ENCODE measurements at regions not wholly inside any gene's neighbourhood (a gene's known extent, or its start where the extent isn't known, plus 50 kb on each side); places are given as distances from the start of the nearest gene placed in this dataset.

DNA sequence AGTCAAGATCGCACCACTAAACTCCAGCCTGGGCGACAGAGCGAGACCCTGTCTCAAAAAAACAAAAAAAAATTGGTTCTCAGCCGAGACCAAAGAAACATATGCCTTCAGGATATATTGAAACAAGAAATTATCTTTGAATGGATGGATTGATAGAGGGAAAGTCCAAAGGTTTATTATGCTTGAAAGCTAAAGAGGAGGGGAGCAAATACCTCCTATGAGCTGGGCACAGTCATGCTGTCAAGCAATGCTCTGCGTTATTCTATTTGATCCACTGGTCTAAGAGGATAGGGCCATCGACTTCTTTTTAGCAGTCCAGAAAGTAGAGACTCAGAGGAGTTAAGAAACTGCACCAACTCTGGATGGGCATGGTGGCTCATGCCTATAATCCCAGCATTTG, 85.9 kb upstream of the SLC34A2 start:
- ChIA-PET CTCF (no interaction called here), POLR2A (ENCODE audit: low non-redundant PET) (no interaction called here)
- no peak for TF ChIP-seq EZH2 (IDR thresholded peaks at IDR 0.05; ENCODE audit: borderline replicate concordance, low read depth, low read length, poor library complexity, severe bottlenecking)
- TF ChIP-seq, protein P1, sequence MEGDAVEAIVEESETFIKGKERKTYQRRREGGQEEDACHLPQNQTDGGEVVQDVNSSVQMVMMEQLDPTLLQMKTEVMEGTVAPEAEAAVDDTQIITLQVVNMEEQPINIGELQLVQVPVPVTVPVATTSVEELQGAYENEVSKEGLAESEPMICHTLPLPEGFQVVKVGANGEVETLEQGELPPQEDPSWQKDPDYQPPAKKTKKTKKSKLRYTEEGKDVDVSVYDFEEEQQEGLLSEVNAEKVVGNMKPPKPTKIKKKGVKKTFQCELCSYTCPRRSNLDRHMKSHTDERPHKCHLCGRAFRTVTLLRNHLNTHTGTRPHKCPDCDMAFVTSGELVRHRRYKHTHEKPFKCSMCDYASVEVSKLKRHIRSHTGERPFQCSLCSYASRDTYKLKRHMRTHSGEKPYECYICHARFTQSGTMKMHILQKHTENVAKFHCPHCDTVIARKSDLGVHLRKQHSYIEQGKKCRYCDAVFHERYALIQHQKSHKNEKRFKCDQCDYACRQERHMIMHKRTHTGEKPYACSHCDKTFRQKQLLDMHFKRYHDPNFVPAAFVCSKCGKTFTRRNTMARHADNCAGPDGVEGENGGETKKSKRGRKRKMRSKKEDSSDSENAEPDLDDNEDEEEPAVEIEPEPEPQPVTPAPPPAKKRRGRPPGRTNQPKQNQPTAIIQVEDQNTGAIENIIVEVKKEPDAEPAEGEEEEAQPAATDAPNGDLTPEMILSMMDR (conservative IDR thresholded peaks at IDR 0.05; ENCODE audit: low read depth, low read length), result no peak
- BruUV-seq (replicated peaks), result no TSS peak
- no peaks in the 10 kb centered on the region for H3K27me3 ChIP-seq (replicated peaks; ENCODE audit: insufficient read depth, low read depth, low read length, poor library complexity)
- H3K9me3 ChIP-seq (ENCODE audit: low read depth, low read length, poor library complexity, severe bottlenecking), result no peaks in the 10 kb centered on the region
- no peak for DNase-seq (ENCODE audit: low spot score)
- intact Hi-C loops (cut with micrococcal nuclease; ENCODE audit: unreplicated experiment), result no loop called here
- H3K27ac ChIP-seq (ENCODE audit: low read depth, low read length, poor library complexity, severe bottlenecking), result no peak overlapping the region
- no peaks in the 10 kb centered on the region for H3K4me1 ChIP-seq (ENCODE audit: insufficient read depth, low read length, poor library complexity, severe bottlenecking)
- H3K4me3 ChIP-seq (ENCODE audit: low read depth, low read length, poor library complexity, severe bottlenecking), result no peak overlapping the region
- no peaks in the 10 kb centered on the region for H3K36me3 ChIP-seq (ENCODE audit: insufficient read depth, low read length, poor library complexity, severe bottlenecking)

DNA sequence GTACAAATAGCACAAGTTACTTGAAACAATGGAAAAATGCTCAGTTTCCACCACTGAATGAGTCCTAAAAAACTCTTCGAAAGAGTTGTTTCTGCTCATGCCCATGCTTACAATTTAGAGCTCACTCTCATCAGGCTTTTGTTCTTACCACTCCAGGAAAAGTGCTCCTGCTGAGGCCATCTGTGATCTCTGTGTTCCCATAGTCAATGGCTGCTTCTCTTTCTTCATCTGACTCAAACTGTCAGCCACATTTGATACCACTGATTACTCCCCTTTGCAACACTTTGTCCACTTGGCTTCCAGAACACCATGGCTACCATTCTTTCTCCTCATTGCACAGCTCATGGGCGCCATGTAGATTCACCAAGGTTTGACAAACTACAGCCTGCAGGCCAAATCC, 80.0 kb upstream of the SLC34A2 start:
- CTCF ChIA-PET, result no interaction called here
- POLR2A ChIA-PET (ENCODE audit: low non-redundant PET), result no interaction called here
- BruUV-seq (replicated peaks), result no TSS peak
- no peak for DNase-seq (ENCODE audit: low spot score)
- no peaks in the 10 kb centered on the region for H3K4me1 ChIP-seq (ENCODE audit: insufficient read depth, low read length, poor library complexity, severe bottlenecking)
- H3K36me3 ChIP-seq (ENCODE audit: insufficient read depth, low read length, poor library complexity, severe bottlenecking), result no peaks in the 10 kb centered on the region
- intact Hi-C loops (cut with micrococcal nuclease; ENCODE audit: unreplicated experiment), result no loop called here
- H3K4me3 ChIP-seq (ENCODE audit: low read depth, low read length, poor library complexity, severe bottlenecking), result no peak overlapping the region
- no peaks in the 10 kb centered on the region for H3K27me3 ChIP-seq (replicated peaks; ENCODE audit: insufficient read depth, low read depth, low read length, poor library complexity)
- TF ChIP-seq EZH2 (IDR thresholded peaks at IDR 0.05; ENCODE audit: borderline replicate concordance, low read depth, low read length, poor library complexity, severe bottlenecking), result no peak
- TF ChIP-seq, protein P1 (conservative IDR thresholded peaks at IDR 0.05; ENCODE audit: low read depth, low read length), result no peak
- no peak overlapping the region for H3K27ac ChIP-seq (ENCODE audit: low read depth, low read length, poor library complexity, severe bottlenecking)
- no peaks in the 10 kb centered on the region for H3K9me3 ChIP-seq (ENCODE audit: low read depth, low read length, poor library complexity, severe bottlenecking)

DNA sequence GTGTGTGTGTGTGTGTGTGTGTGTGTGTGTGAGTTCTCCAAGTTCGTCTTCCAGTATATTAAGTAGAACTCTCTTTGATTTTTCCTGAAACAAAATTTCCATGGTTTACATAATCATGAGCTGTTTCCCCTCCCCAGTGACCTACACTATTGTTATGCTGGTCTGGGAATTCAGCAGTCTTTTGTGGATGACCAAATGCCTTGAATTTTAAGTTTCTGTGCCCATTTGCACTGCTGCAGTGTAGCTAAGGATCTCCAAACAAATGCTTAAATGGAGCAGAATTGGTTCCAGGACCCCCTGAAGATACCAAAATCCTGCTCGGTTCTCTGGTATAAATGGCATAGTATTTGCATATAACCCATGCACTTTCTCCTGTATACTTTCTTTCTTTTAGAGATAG, 77.2 kb upstream of the SLC34A2 start:
- Histone ChIP-seq H3K27ac (ENCODE audit: low read depth, low read length, poor library complexity, severe bottlenecking) (no peak overlapping the region), H3K27me3 (replicated peaks; ENCODE audit: insufficient read depth, low read depth, low read length, poor library complexity) (no peaks in the 10 kb centered on the region), H3K9me3 (ENCODE audit: low read depth, low read length, poor library complexity, severe bottlenecking) (no peaks in the 10 kb centered on the region), H3K4me3 (ENCODE audit: low read depth, low read length, poor library complexity, severe bottlenecking) (no peak overlapping the region), H3K36me3 (ENCODE audit: insufficient read depth, low read length, poor library complexity, severe bottlenecking) (no peaks in the 10 kb centered on the region), H3K4me1 (ENCODE audit: insufficient read depth, low read length, poor library complexity, severe bottlenecking) (no peaks in the 10 kb centered on the region)
- intact Hi-C loops (cut with micrococcal nuclease; ENCODE audit: unreplicated experiment), result no loop called here
- BruUV-seq (replicated peaks), result no TSS peak
- ChIA-PET CTCF (no interaction called here), POLR2A (ENCODE audit: low non-redundant PET) (no interaction called here)
- no peak for DNase-seq (ENCODE audit: low spot score)
- TF ChIP-seq EZH2 (IDR thresholded peaks at IDR 0.05; ENCODE audit: borderline replicate concordance, low read depth, low read length, poor library complexity, severe bottlenecking), result no peak
- TF ChIP-seq, protein P1 (conservative IDR thresholded peaks at IDR 0.05; ENCODE audit: low read depth, low read length), result no peak

All from A673 (cell line).